HG02623 (cell line): ENCODE measurements at regions not wholly inside any gene's neighbourhood (a gene's known extent, or its start where the extent isn't known, plus 50 kb on each side); places are given as distances from the start of the nearest gene placed in this dataset.

Experiments used
- ATAC-seq: cut with Tn5 transposase; IDR thresholded peaks from one replicate; pipeline ENCODE4 v1.9.1; 2021; ENCODE audit warnings: moderate library complexity; ENCODE audit not compliant: unreplicated experiment

GRCh38 chr17:14777291-14777690 is 476.4 kb downstream of the HS3ST3B1 start:
- ATAC-seq, result no peak

- ATAC-seq, result no peak
Observed at GRCh38 chr17:14776791-14777190, 475.9 kb downstream of the HS3ST3B1 start.

- ATAC-seq, result no peak
Observed at GRCh38 chr17:14775731-14776492, 475.0 kb downstream of the HS3ST3B1 start.

- no peak for ATAC-seq
Observed at GRCh38 chr17:14774774-14775173, 473.9 kb downstream of the HS3ST3B1 start.

GRCh38 chr17:14772776-14773175 is 471.9 kb downstream of the HS3ST3B1 start:
- ATAC-seq, result no peak

- no peak for ATAC-seq
Observed at GRCh38 chr17:14771543-14771942, 470.7 kb downstream of the HS3ST3B1 start.

- no peak for ATAC-seq
Observed at GRCh38 chr17:14768923-14769322, 468.0 kb downstream of the HS3ST3B1 start.

- no peak for ATAC-seq
Observed at GRCh38 chr17:14762736-14763479, 462.0 kb downstream of the HS3ST3B1 start.

- ATAC-seq, result peak; percentile 40
Observed at GRCh38 chr17:14760719-14761411, 460.0 kb downstream of the HS3ST3B1 start.

GRCh38 chr17:14760212-14760611 is 459.3 kb downstream of the HS3ST3B1 start:
- peak; percentile 52 for ATAC-seq

GRCh38 chr17:14759325-14759724 is 458.4 kb downstream of the HS3ST3B1 start:
- no peak for ATAC-seq

GRCh38 chr17:14756479-14756878 is 455.6 kb downstream of the HS3ST3B1 start:
- ATAC-seq, result no peak

GRCh38 chr17:14755002-14755401 is 454.1 kb downstream of the HS3ST3B1 start:
- no peak for ATAC-seq

- ATAC-seq, result no peak
Observed at GRCh38 chr17:14753383-14753782, 452.5 kb downstream of the HS3ST3B1 start.

GRCh38 chr17:14752011-14752410 is 451.1 kb downstream of the HS3ST3B1 start:
- no peak for ATAC-seq

GRCh38 chr17:14750866-14751265 is 450.0 kb downstream of the HS3ST3B1 start:
- no peak for ATAC-seq

GRCh38 chr17:14749269-14749668 is 448.4 kb downstream of the HS3ST3B1 start:
- ATAC-seq, result no peak

GRCh38 chr17:14748036-14748710 is 447.3 kb downstream of the HS3ST3B1 start:
- ATAC-seq, result peak; percentile 65

- no peak for ATAC-seq
Observed at GRCh38 chr17:14747603-14747950, 446.7 kb downstream of the HS3ST3B1 start.

- ATAC-seq, result no peak
Observed at GRCh38 chr17:14746822-14747602, 446.1 kb downstream of the HS3ST3B1 start.
